ENCODE measurements at regions not wholly inside any gene's neighbourhood (a gene's known extent, or its start where the extent isn't known, plus 50 kb on each side); places are given as distances from the start of the nearest gene placed in this dataset.

DNA sequence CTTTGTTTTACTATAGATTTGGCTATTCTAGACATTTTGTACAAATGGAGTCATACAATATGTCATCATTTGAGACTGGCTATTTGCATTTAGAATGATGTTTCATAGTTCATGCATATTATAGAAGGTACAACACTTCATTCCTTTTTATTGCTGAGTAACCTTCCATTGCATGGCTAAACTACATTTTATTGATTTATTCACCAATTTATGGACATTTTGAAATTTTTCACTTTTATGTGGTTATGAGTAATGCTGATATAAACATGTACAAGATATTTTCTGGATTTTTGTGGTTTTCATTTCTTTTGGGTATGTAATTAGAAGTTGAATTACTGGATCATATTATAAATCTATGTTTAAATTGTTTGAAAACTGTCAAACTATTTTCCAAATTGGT lies 710.3 kb upstream of the SLITRK5 start:
- POLR2A ChIA-PET, result no interaction called here
- dilution Hi-C loops (cut with MboI; ENCODE audit: extremely low pct_ligation_motif_present, low sequenced_read_pairs), result no loop called here
- DNase-seq (ENCODE audit: low read depth, low spot score), result no peak
- intact Hi-C loops (cut with micrococcal nuclease), result no loop called here
- FAIRE-seq, result no peak
- Histone ChIP-seq H3K9me1 (replicated peaks; ENCODE audit: control insufficient read depth, extremely low read depth, insufficient read depth, low read length) (no peaks in the 10 kb centered on the region), H3K9ac (replicated peaks; ENCODE audit: extremely low read depth, insufficient read depth, low read length) (no peak overlapping the region), H4K20me1 (replicated peaks; ENCODE audit: control insufficient read depth, extremely low read depth, insufficient read depth, low read length) (no peaks in the 10 kb centered on the region), H3K4me2 (ENCODE audit: insufficient read depth, low read length) (no peak overlapping the region), H3K79me2 (ENCODE audit: control insufficient read depth, insufficient read depth, low read length) (no peaks in the 10 kb centered on the region), H3K36me3 (ENCODE audit: control insufficient read depth in 2 of 2, extremely low read depth in 1 of 2, insufficient read depth in 2 of 2, low read length in 2 of 2) (no peaks in the 10 kb centered on the region), H3K27ac (ENCODE audit: insufficient read depth, low read depth, low read length) (no peak overlapping the region), H3K9me3 (replicated peaks; ENCODE audit: control insufficient read depth, insufficient read depth, low read length) (no peaks in the 10 kb centered on the region), H3K27me3 (ENCODE audit: control insufficient read depth in 2 of 2, insufficient read depth in 2 of 2, low read length in 2 of 2) (no peaks in the 10 kb centered on the region), H2AFZ (ENCODE audit: low read depth, low read length) (no peak overlapping the region), H3K4me3 (replicated peaks in 1 of 3; ENCODE audit: insufficient read depth in 1 of 3, low read depth in 1 of 3, low read length in 3 of 3) (no peak overlapping the region), H3K4me1 (ENCODE audit: control insufficient read depth, extremely low read depth, insufficient read depth, low read length) (no peaks in the 10 kb centered on the region)
- TF ChIP-seq, protein P1, sequence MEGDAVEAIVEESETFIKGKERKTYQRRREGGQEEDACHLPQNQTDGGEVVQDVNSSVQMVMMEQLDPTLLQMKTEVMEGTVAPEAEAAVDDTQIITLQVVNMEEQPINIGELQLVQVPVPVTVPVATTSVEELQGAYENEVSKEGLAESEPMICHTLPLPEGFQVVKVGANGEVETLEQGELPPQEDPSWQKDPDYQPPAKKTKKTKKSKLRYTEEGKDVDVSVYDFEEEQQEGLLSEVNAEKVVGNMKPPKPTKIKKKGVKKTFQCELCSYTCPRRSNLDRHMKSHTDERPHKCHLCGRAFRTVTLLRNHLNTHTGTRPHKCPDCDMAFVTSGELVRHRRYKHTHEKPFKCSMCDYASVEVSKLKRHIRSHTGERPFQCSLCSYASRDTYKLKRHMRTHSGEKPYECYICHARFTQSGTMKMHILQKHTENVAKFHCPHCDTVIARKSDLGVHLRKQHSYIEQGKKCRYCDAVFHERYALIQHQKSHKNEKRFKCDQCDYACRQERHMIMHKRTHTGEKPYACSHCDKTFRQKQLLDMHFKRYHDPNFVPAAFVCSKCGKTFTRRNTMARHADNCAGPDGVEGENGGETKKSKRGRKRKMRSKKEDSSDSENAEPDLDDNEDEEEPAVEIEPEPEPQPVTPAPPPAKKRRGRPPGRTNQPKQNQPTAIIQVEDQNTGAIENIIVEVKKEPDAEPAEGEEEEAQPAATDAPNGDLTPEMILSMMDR (IDR thresholded peaks at IDR 0.05; ENCODE audit: extremely low read depth in 1 of 2, insufficient read depth in 1 of 2, low read depth in 1 of 2, low read length in 2 of 2), result no peak
- TF ChIP-seq JUN (IDR thresholded peaks at IDR 0.05; ENCODE audit: borderline replicate concordance, insufficient read depth, insufficient read length, low read depth), result no peak
- CTCF ChIA-PET, result no interaction called here
- no TSS peak for BruUV-seq (replicated peaks)

DNA sequence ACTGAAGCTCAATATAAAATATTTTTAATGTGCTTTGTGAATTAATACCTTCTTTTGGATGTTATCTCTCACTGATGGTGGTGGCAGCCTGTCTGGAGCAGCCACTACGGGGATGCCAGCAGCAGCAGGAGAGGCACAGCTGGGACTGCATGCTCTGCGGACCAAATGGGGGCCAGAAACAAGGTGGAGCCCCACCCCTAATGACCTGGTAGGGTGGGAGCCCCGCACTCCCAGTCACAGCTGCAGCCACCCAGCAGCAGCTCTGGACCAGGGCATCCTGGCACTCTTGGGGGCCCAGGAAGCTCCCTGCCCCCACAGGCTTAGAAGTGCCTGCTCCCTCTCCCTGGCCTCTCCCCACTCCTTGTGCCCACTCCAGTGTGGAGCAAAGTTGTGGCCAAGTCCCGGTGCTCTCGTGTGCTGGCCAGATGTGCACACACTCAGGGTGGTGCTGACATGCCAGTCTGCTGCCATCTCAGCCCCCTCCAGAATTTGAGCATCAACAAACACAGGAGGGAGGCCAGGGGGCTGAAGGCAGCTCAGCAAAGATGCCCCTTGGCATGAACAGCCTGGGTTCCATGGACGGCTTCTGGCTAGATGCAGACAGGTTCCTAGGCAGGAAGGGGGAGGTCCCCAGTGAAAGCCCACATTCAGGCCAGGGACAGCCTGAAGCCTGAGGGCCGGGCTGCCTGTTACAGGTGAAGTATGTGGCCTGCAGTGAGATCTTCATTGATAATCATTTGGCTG lies 696.7 kb upstream of the SLITRK5 start:
- ChIA-PET POLR2A (no interaction called here), CTCF (no interaction called here)
- Histone ChIP-seq H3K4me1 (ENCODE audit: control insufficient read depth, extremely low read depth, insufficient read depth, low read length) (no peaks in the 10 kb centered on the region), H3K27me3 (ENCODE audit: control insufficient read depth in 2 of 2, insufficient read depth in 2 of 2, low read length in 2 of 2) (no peaks in the 10 kb centered on the region), H3K79me2 (ENCODE audit: control insufficient read depth, insufficient read depth, low read length) (no peaks in the 10 kb centered on the region), H3K9me3 (replicated peaks; ENCODE audit: control insufficient read depth, insufficient read depth, low read length) (peaks cover 2% of the 10 kb centered on the region), H3K4me2 (ENCODE audit: insufficient read depth, low read length) (no peak overlapping the region), H3K27ac (ENCODE audit: insufficient read depth, low read depth, low read length) (no peak overlapping the region), H3K36me3 (ENCODE audit: control insufficient read depth in 2 of 2, extremely low read depth in 1 of 2, insufficient read depth in 2 of 2, low read length in 2 of 2) (no peaks in the 10 kb centered on the region), H4K20me1 (replicated peaks; ENCODE audit: control insufficient read depth, extremely low read depth, insufficient read depth, low read length) (no peaks in the 10 kb centered on the region), H3K9me1 (replicated peaks; ENCODE audit: control insufficient read depth, extremely low read depth, insufficient read depth, low read length) (no peaks in the 10 kb centered on the region), H3K9ac (replicated peaks; ENCODE audit: extremely low read depth, insufficient read depth, low read length) (no peak overlapping the region), H3K4me3 (replicated peaks in 1 of 3; ENCODE audit: insufficient read depth in 1 of 3, low read depth in 1 of 3, low read length in 3 of 3) (no peak overlapping the region), H2AFZ (ENCODE audit: low read depth, low read length) (no peak overlapping the region)
- TF ChIP-seq MYC (IDR thresholded peaks at IDR 0.05; ENCODE audit: low read depth, low read length) (no peak), GATA2 (IDR thresholded peaks at IDR 0.05; ENCODE audit: insufficient read depth, insufficient read length, low read depth, low read length) (no peak), JUN (IDR thresholded peaks at IDR 0.05; ENCODE audit: borderline replicate concordance, insufficient read depth, insufficient read length, low read depth) (no peak), POLR2A (IDR thresholded peaks at IDR 0.05; ENCODE audit: low read depth, low read length) (no peak)
- TF ChIP-seq, protein P1 (IDR thresholded peaks at IDR 0.05; ENCODE audit: extremely low read depth in 1 of 2, insufficient read depth in 1 of 2, low read depth in 1 of 2, low read length in 2 of 2), result no peak
- TF ChIP-seq, protein P2, sequence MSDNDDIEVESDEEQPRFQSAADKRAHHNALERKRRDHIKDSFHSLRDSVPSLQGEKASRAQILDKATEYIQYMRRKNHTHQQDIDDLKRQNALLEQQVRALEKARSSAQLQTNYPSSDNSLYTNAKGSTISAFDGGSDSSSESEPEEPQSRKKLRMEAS (IDR thresholded peaks at IDR 0.05; ENCODE audit: insufficient read depth, insufficient read length), result no peak
- BruUV-seq (replicated peaks), result no TSS peak
- dilution Hi-C loops (cut with MboI; ENCODE audit: extremely low pct_ligation_motif_present, low sequenced_read_pairs) (no loop called here), intact Hi-C loops (cut with micrococcal nuclease) (no loop called here)
- DNase-seq (ENCODE audit: low read depth, low spot score) (no peak), FAIRE-seq (no peak)
